ENCODE measurements at regions not wholly inside any gene's neighbourhood (a gene's known extent, or its start where the extent isn't known, plus 50 kb on each side); places are given as distances from the start of the nearest gene placed in this dataset.

DNA sequence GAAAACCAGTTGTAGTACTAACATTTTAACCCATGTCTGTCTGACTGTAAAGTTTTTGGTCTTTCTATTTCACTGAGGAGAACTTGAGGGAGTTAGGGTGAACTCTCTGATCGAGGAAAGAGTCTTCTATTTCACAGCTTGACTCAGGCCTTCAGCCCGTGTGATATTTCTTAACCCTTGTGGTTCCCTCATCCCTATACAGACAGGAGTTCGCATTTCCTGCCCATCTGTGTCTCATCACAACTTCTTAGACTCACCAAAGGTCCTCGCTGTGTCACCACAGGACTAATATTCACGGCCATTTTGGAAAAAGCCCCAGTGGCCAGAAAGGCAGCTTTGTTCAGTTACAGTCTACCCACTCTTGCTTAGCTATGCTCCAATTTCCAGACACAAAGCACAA is 172.8 kb downstream of the FAM181B start:
- TF ChIP-seq, protein P1, sequence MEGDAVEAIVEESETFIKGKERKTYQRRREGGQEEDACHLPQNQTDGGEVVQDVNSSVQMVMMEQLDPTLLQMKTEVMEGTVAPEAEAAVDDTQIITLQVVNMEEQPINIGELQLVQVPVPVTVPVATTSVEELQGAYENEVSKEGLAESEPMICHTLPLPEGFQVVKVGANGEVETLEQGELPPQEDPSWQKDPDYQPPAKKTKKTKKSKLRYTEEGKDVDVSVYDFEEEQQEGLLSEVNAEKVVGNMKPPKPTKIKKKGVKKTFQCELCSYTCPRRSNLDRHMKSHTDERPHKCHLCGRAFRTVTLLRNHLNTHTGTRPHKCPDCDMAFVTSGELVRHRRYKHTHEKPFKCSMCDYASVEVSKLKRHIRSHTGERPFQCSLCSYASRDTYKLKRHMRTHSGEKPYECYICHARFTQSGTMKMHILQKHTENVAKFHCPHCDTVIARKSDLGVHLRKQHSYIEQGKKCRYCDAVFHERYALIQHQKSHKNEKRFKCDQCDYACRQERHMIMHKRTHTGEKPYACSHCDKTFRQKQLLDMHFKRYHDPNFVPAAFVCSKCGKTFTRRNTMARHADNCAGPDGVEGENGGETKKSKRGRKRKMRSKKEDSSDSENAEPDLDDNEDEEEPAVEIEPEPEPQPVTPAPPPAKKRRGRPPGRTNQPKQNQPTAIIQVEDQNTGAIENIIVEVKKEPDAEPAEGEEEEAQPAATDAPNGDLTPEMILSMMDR (IDR thresholded peaks at IDR 0.05; ENCODE audit: insufficient read depth, low read length), result no peak
- no peak for TF ChIP-seq POLR2AphosphoS5 (IDR thresholded peaks at IDR 0.05; ENCODE audit: low read depth)
- no peak for TF ChIP-seq SPI1 (IDR thresholded peaks at IDR 0.05; ENCODE audit: borderline replicate concordance, low read depth)
- TF ChIP-seq, protein P2, sequence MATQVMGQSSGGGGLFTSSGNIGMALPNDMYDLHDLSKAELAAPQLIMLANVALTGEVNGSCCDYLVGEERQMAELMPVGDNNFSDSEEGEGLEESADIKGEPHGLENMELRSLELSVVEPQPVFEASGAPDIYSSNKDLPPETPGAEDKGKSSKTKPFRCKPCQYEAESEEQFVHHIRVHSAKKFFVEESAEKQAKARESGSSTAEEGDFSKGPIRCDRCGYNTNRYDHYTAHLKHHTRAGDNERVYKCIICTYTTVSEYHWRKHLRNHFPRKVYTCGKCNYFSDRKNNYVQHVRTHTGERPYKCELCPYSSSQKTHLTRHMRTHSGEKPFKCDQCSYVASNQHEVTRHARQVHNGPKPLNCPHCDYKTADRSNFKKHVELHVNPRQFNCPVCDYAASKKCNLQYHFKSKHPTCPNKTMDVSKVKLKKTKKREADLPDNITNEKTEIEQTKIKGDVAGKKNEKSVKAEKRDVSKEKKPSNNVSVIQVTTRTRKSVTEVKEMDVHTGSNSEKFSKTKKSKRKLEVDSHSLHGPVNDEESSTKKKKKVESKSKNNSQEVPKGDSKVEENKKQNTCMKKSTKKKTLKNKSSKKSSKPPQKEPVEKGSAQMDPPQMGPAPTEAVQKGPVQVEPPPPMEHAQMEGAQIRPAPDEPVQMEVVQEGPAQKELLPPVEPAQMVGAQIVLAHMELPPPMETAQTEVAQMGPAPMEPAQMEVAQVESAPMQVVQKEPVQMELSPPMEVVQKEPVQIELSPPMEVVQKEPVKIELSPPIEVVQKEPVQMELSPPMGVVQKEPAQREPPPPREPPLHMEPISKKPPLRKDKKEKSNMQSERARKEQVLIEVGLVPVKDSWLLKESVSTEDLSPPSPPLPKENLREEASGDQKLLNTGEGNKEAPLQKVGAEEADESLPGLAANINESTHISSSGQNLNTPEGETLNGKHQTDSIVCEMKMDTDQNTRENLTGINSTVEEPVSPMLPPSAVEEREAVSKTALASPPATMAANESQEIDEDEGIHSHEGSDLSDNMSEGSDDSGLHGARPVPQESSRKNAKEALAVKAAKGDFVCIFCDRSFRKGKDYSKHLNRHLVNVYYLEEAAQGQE (IDR thresholded peaks at IDR 0.05; ENCODE audit: insufficient replicate concordance, low read depth), result no peak
- TF ChIP-seq GABPA (IDR thresholded peaks at IDR 0.05; ENCODE audit: low read depth), result no peak

Measured in HL-60 (cell line).